ENCODE measurements at regions not wholly inside any gene's neighbourhood (a gene's known extent, or its start where the extent isn't known, plus 50 kb on each side); places are given as distances from the start of the nearest gene placed in this dataset.

- no peak for DNase-seq (ENCODE audit: low read depth in 2 of 2)
These were observed 280.2 kb downstream of the SHQ1 start for GRCh38 chr3:72568083-72568482.

- DNase-seq (ENCODE audit: low read depth in 2 of 2): no peak
These were observed 280.8 kb downstream of the SHQ1 start for GRCh38 chr3:72567474-72567873.

GRCh38 chr3:72565593-72565992, 282.7 kb downstream of the SHQ1 start:
- DNase-seq (ENCODE audit: low read depth in 2 of 2): no peak

GRCh38 chr3:72563690-72564370, 284.4 kb downstream of the SHQ1 start:
- DNase-seq (ENCODE audit: low read depth in 2 of 2): no peak

- no peak for DNase-seq (ENCODE audit: low read depth in 2 of 2)
These were observed 287.2 kb downstream of the SHQ1 start for GRCh38 chr3:72560846-72561675.

GRCh38 chr3:72559385-72559784, 288.9 kb downstream of the SHQ1 start:
- DNase-seq (ENCODE audit: low read depth in 2 of 2): no peak

GRCh38 chr3:72558001-72558400, 290.2 kb downstream of the SHQ1 start:
- DNase-seq (ENCODE audit: low read depth in 2 of 2): no peak

- no peak for DNase-seq (ENCODE audit: low read depth in 2 of 2)
These were observed 292.5 kb downstream of the SHQ1 start for GRCh38 chr3:72555714-72556113.

- no peak for DNase-seq (ENCODE audit: low read depth in 2 of 2)
These were observed 293.6 kb downstream of the SHQ1 start for GRCh38 chr3:72554689-72555088.

GRCh38 chr3:72553298-72553697, 294.9 kb downstream of the SHQ1 start:
- DNase-seq (ENCODE audit: low read depth in 2 of 2): no peak

- DNase-seq (ENCODE audit: low read depth in 2 of 2): no peak
These were observed 297.5 kb downstream of the SHQ1 start for GRCh38 chr3:72550582-72551262.

GRCh38 chr3:72549761-72550581, 298.3 kb downstream of the SHQ1 start:
- no peak for DNase-seq (ENCODE audit: low read depth in 2 of 2)

GRCh38 chr3:72548981-72549380, 299.3 kb downstream of the SHQ1 start:
- no peak for DNase-seq (ENCODE audit: low read depth in 2 of 2)

GRCh38 chr3:72548461-72548860, 299.8 kb downstream of the SHQ1 start:
- no peak for DNase-seq (ENCODE audit: low read depth in 2 of 2)

- DNase-seq (ENCODE audit: low read depth in 2 of 2): no peak
These were observed 301.1 kb downstream of the SHQ1 start for GRCh38 chr3:72547183-72547582.

GRCh38 chr3:72544239-72544638, 304.0 kb downstream of the SHQ1 start:
- DNase-seq (ENCODE audit: low read depth in 2 of 2): no peak

- no peak for DNase-seq (ENCODE audit: low read depth in 2 of 2)
These were observed 305.0 kb downstream of the SHQ1 start for GRCh38 chr3:72543246-72543645.

GRCh38 chr3:72542781-72543180, 305.5 kb downstream of the SHQ1 start:
- no peak for DNase-seq (ENCODE audit: low read depth in 2 of 2)

GRCh38 chr3:72539856-72540255, 308.4 kb downstream of the SHQ1 start:
- DNase-seq (ENCODE audit: low read depth in 2 of 2): no peak

- DNase-seq (ENCODE audit: low read depth in 2 of 2): no peak
These were observed 310.0 kb downstream of the SHQ1 start for GRCh38 chr3:72538070-72538745.

GRCh38 chr3:72537448-72537847, 310.8 kb downstream of the SHQ1 start:
- no peak for DNase-seq (ENCODE audit: low read depth in 2 of 2)

Data from stimulated activated CD8-positive, alpha-beta memory T cell treated with anti-CD3 and anti-CD28 coated beads, Interleukin-7, amount 100 ng/mL, for 1 hour (primary cell).